GM23338 (cell line): ENCODE measurements at regions not wholly inside any gene's neighbourhood (a gene's known extent, or its start where the extent isn't known, plus 50 kb on each side); places are given as distances from the start of the nearest gene placed in this dataset.

Source experiments
- CTCF ChIP-seq, 2 experiments: fragments of 200-600 bp in 1 of 2; sonication (generic) in 1 of 2; conservative IDR thresholded peaks; 2 replicates each; pipeline versions ENCODE4 v1.5.1 to v1.6.1; 2016 to 2017; ENCODE audit warnings: antibody characterized with exemption in 2 of 2, low read depth in 2 of 2, mild to moderate bottlenecking in 2 of 2, moderate library complexity in 1 of 2
- EZH2 ChIP-seq: fragments of 200-600 bp; sonication (generic); IDR thresholded peaks from one replicate; pipeline ENCODE4 v1.8.0; 2017; ENCODE audit warnings: antibody characterized with exemption, mild to moderate bottlenecking, low read depth; ENCODE audit not compliant: unreplicated experiment
- EZH2phosphoT487 ChIP-seq: fragments of 200-600 bp; sonication (generic); IDR thresholded peaks from one replicate; pipeline ENCODE4 v1.8.1; 2018; ENCODE audit warnings: antibody characterized with exemption; ENCODE audit not compliant: unreplicated experiment
- POLR2AphosphoS5 ChIP-seq: IDR thresholded peaks from 2 replicates; pipeline ENCODE4 v1.6.1; 2016; ENCODE audit warnings: antibody characterized with exemption, low read depth
- REST ChIP-seq: IDR thresholded peaks from one replicate; pipeline ENCODE4 v1.6.1; 2018; ENCODE audit warnings: antibody characterized with exemption; ENCODE audit not compliant: unreplicated experiment
- STAT1 ChIP-seq: IDR thresholded peaks from one replicate; pipeline ENCODE4 v1.6.1; 2016; ENCODE audit warnings: antibody characterized with exemption; ENCODE audit not compliant: unreplicated experiment

- TF ChIP-seq CTCF (conservative IDR thresholded peaks at IDR 0.05; ENCODE audit: low read depth in 2 of 2) (no peak), EZH2phosphoT487 (no peak), EZH2 (no peak), POLR2AphosphoS5 (no peak), STAT1 (no peak), REST (no peak)
These were observed 647.1 kb downstream of the ANKRD50 start for GRCh38 chr4:124065422-124065821.
